OCI-LY3 (cell line): ENCODE measurements at regions not wholly inside any gene's neighbourhood (a gene's known extent, or its start where the extent isn't known, plus 50 kb on each side); places are given as distances from the start of the nearest gene placed in this dataset.

Experiments
- H2AFZ ChIP-seq: fragments of 200-600, 300-600 bp; shearing (Covaris generic); 2 replicates; pipeline ENCODE4 v1.6.0; 2014; ENCODE audit warnings: antibody characterized with exemption, low read depth, low read length
- H3K27ac ChIP-seq: fragments of 200-600, 300-600 bp; sonication (generic); 2 replicates; pipeline ENCODE4 v1.5.1; 2014; ENCODE audit warnings: mild to moderate bottlenecking, low read length, moderate library complexity, mixed read lengths
- H3K27me3 ChIP-seq: fragments of 200-600, 300-600 bp; sonication (generic); 2 replicates; pipeline ENCODE4 v1.6.1; 2014; ENCODE audit warnings: low read depth, low read length, mixed read lengths
- H3K36me3 ChIP-seq: fragments of 200-600, 300-600 bp; sonication (generic); replicated peaks from 2 replicates; pipeline ENCODE3; 2014; ENCODE audit warnings: low read depth, low read length, mixed read lengths
- H3K4me1 ChIP-seq: fragments of 300-600, 200-600 bp; sonication (generic); 2 replicates; pipeline ENCODE4 v1.6.1; 2014; ENCODE audit warnings: low read length, mixed read lengths
- H3K4me2 ChIP-seq: fragments of 200-600, 300-600 bp; sonication (generic); 2 replicates; pipeline ENCODE4 v1.6.1; 2014; ENCODE audit warnings: low read length, mixed read lengths
- H3K4me3 ChIP-seq: fragments of 300-600, 200-600 bp; sonication (generic); 2 replicates; pipeline ENCODE4 v1.5.1; 2014; ENCODE audit warnings: antibody characterized with exemption, mild to moderate bottlenecking, low read length, moderate library complexity
- H3K79me2 ChIP-seq: fragments of 300-600, 200-600 bp; shearing (Covaris generic); 2 replicates; pipeline ENCODE4 v1.6.1; 2014; ENCODE audit warnings: mild to moderate bottlenecking, low read length, mixed read lengths
- H3K9ac ChIP-seq: fragments of 300-600, 200-600 bp; shearing (Covaris generic); 2 replicates; pipeline ENCODE4 v1.6.0; 2014; ENCODE audit warnings: mild to moderate bottlenecking, low read length, moderate library complexity
- H3K9me3 ChIP-seq: fragments of 200-600, 300-600 bp; shearing (Covaris generic); 2 replicates; pipeline ENCODE4 v1.6.1; 2014; ENCODE audit warnings: low read length, mixed read lengths; ENCODE audit not compliant: insufficient read depth
- H4K20me1 ChIP-seq: fragments of 200-600, 300-600 bp; sonication (generic); 2 replicates; pipeline ENCODE4 v1.6.1; 2016; ENCODE audit warnings: low read length, mixed read lengths; ENCODE audit not compliant: insufficient read depth
- EZH2phosphoT487 ChIP-seq: fragments of 200-600 bp; shearing (Covaris generic); IDR thresholded peaks from 2 replicates; pipeline ENCODE4 v1.6.1; 2018; ENCODE audit warnings: antibody characterized with exemption, mixed run types, low read depth
- TF ChIP-seq, protein P1 (sequence below): fragments of 200-600, 300-600 bp; sonication (generic); IDR thresholded peaks from 2 replicates; pipeline ENCODE4 v1.5.1; 2014; ENCODE audit warnings: antibody characterized with exemption, low read length, low read depth

DNA sequence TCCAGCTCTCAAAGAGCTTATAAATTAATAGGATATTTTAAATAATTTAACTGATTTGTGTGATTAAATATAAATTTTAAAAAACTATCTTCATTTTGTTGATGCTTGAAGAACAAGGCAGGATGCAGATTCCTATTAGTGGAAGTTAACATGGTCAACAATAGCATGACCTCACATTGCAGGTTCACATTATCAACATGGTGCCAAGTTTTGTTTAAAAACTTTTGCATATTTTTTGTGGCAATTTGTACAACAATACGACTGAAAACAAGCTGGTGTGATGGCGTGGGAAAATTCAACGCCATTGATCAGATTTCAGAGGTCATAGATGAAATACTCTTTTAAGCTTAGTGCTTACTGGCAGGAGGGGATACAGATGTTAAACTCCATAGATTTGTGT is 114.1 kb upstream of the MYO10 start:
- Histone ChIP-seq H3K4me2 (no peak overlapping the region), H3K9me3 (no peaks in the 10 kb centered on the region), H2AFZ (no peak overlapping the region), H3K9ac (no peak overlapping the region), H4K20me1 (no peaks in the 10 kb centered on the region), H3K79me2 (no peaks in the 10 kb centered on the region), H3K36me3 (no peaks in the 10 kb centered on the region), H3K4me3 (no peak overlapping the region), H3K27ac (no peak overlapping the region), H3K27me3 (no peaks in the 10 kb centered on the region), H3K4me1 (no peaks in the 10 kb centered on the region)
- TF ChIP-seq EZH2phosphoT487, result no peak
- TF ChIP-seq, protein P1, sequence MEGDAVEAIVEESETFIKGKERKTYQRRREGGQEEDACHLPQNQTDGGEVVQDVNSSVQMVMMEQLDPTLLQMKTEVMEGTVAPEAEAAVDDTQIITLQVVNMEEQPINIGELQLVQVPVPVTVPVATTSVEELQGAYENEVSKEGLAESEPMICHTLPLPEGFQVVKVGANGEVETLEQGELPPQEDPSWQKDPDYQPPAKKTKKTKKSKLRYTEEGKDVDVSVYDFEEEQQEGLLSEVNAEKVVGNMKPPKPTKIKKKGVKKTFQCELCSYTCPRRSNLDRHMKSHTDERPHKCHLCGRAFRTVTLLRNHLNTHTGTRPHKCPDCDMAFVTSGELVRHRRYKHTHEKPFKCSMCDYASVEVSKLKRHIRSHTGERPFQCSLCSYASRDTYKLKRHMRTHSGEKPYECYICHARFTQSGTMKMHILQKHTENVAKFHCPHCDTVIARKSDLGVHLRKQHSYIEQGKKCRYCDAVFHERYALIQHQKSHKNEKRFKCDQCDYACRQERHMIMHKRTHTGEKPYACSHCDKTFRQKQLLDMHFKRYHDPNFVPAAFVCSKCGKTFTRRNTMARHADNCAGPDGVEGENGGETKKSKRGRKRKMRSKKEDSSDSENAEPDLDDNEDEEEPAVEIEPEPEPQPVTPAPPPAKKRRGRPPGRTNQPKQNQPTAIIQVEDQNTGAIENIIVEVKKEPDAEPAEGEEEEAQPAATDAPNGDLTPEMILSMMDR, result no peak

DNA sequence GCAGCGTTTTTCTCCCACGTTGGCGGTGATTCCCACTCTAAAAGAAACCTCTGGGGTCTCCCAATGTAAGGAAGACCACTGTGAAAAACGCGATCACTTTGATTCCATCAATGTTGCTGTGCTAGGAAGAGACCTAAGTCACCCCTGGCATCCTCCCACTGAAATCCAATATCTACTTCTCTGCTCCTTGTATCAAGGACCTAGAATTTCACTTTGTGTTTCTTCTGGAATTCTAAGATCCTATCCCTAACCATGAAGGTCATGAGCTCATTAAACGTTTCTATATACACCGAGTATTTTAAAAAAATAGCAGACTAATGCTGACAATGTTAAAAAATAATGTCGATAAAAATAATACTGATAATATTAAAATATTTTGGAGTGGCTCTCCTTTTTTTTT is 118.8 kb upstream of the MYO10 start:
- no peak overlapping the region for H2AFZ ChIP-seq
- no peak for TF ChIP-seq EZH2phosphoT487
- TF ChIP-seq, protein P1, result no peak
- no peak overlapping the region for H3K9ac ChIP-seq
- no peak overlapping the region for H3K4me3 ChIP-seq
- H3K36me3 ChIP-seq, result no peaks in the 10 kb centered on the region
- H3K4me2 ChIP-seq, result no peak overlapping the region
- no peaks in the 10 kb centered on the region for H3K79me2 ChIP-seq
- no peaks in the 10 kb centered on the region for H3K9me3 ChIP-seq
- no peaks in the 10 kb centered on the region for H3K27me3 ChIP-seq
- no peak overlapping the region for H3K27ac ChIP-seq
- no peaks in the 10 kb centered on the region for H4K20me1 ChIP-seq
- no peaks in the 10 kb centered on the region for H3K4me1 ChIP-seq

DNA sequence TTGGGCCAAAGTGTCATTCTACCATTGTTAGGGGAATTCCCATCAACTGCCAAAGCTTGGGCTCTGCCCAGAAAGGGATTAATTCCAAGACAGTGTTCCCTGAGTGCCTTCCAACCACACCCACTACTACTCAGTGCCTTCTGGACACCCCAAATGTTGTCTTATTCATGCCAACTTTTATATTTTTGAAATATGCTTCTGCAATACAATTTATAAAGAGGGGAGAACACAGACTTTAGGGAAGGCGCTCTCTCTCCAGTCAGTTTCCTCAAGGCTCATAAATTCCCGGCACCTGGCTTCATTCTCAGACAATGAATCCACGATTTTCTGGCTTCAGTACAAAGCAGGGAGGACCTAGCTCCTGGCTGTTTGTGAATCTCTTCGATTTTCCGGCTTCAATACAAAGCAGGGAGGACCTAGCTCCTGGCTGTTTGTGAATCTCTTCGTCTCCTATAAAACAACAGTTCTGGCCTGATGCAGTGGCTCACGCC is 120.1 kb upstream of the MYO10 start:
- Histone ChIP-seq H3K27me3 (no peaks in the 10 kb centered on the region), H3K36me3 (no peaks in the 10 kb centered on the region), H3K9ac (no peak overlapping the region), H3K9me3 (no peaks in the 10 kb centered on the region), H2AFZ (no peak overlapping the region), H3K79me2 (no peaks in the 10 kb centered on the region), H3K4me3 (no peak overlapping the region), H3K27ac (no peak overlapping the region), H3K4me1 (no peaks in the 10 kb centered on the region), H4K20me1 (no peaks in the 10 kb centered on the region), H3K4me2 (no peak overlapping the region)
- TF ChIP-seq, protein P1, result no peak
- no peak for TF ChIP-seq EZH2phosphoT487

DNA sequence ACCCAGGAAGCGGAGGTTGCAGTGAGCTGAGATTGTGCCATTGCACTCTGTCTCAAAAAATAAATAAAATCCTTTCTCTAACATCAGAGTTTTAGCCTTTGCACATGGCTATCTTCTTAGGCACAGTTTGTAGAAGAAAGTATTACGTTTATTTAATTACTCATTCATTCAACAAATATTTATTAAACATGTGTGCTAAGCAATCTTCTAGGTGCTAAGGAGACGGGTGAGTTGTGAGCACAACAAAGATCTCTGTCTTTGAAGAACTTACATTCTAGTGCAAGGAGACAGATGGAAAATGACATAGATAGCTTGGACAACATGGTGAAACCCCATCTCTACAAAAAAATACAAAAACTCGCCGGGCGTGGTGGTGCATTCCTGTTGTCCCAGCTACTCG is 122.3 kb upstream of the MYO10 start:
- TF ChIP-seq, protein P1, result no peak
- no peak for TF ChIP-seq EZH2phosphoT487
- Histone ChIP-seq H3K27me3 (no peaks in the 10 kb centered on the region), H4K20me1 (no peaks in the 10 kb centered on the region), H3K4me1 (no peaks in the 10 kb centered on the region), H3K9ac (no peak overlapping the region), H3K36me3 (no peaks in the 10 kb centered on the region), H3K4me2 (no peak overlapping the region), H3K79me2 (no peaks in the 10 kb centered on the region), H3K9me3 (no peaks in the 10 kb centered on the region), H3K27ac (no peak overlapping the region), H2AFZ (no peak overlapping the region), H3K4me3 (no peak overlapping the region)
